ENCODE measurements at regions not wholly inside any gene's neighbourhood (a gene's known extent, or its start where the extent isn't known, plus 50 kb on each side); places are given as distances from the start of the nearest gene placed in this dataset.

DNA sequence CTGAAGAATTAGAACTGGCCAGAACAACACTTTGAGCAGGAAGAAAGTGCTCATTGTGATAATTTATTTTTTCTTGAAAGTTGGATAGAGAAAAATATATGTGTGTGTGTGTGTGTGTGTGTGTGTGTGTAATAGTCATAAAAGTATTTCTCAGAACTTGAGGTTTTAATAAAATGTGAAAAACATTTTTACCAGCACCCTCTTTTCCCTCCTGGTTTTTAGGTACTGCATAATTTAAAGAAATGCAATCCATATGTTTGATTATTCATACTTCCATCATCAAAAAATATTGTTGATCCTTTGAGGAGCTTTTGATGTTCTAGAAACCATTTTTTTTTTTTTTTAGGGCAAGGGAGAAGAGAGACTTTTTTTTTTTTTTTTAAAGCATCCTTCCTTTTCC, 66.8 kb upstream of the JUN start:
- ChIA-PET CTCF (ENCODE audit: partially characterized antibody) (interaction anchor here (0.6 to 1.5 kb wide), 4 partner anchors 9 to 37 kb away, joined by 3 to 6 read pairs (median 3); no protein-coding TSS in a partner anchor), POLR2A (ENCODE audit: partially characterized antibody) (no interaction called here)
- H3K4ac ChIP-seq (replicated peaks; ENCODE audit: insufficient read length, low read depth, low read length), result no peak overlapping the region
- no peak for TF ChIP-seq SRF (IDR thresholded peaks at IDR 0.05; ENCODE audit: low read depth, low read length)
- TF ChIP-seq CTBP2 (IDR thresholded peaks at IDR 0.05; ENCODE audit: borderline replicate concordance, insufficient read depth, insufficient read length, low read length), result no peak
- TF ChIP-seq, protein P1, sequence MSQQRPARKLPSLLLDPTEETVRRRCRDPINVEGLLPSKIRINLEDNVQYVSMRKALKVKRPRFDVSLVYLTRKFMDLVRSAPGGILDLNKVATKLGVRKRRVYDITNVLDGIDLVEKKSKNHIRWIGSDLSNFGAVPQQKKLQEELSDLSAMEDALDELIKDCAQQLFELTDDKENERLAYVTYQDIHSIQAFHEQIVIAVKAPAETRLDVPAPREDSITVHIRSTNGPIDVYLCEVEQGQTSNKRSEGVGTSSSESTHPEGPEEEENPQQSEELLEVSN (IDR thresholded peaks at IDR 0.05), result no peak
- TF ChIP-seq TCF12 (IDR thresholded peaks at IDR 0.05; ENCODE audit: low read depth, low read length), result no peak
- no peak for TF ChIP-seq HDAC6 (IDR thresholded peaks at IDR 0.05; ENCODE audit: low read depth, low read length)
- no peak for TF ChIP-seq RFX5 (IDR thresholded peaks at IDR 0.05; ENCODE audit: borderline replicate concordance, low read depth, low read length)
- TF ChIP-seq, protein P2, sequence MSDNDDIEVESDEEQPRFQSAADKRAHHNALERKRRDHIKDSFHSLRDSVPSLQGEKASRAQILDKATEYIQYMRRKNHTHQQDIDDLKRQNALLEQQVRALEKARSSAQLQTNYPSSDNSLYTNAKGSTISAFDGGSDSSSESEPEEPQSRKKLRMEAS (IDR thresholded peaks at IDR 0.05), result no peak
- TF ChIP-seq, protein P3, sequence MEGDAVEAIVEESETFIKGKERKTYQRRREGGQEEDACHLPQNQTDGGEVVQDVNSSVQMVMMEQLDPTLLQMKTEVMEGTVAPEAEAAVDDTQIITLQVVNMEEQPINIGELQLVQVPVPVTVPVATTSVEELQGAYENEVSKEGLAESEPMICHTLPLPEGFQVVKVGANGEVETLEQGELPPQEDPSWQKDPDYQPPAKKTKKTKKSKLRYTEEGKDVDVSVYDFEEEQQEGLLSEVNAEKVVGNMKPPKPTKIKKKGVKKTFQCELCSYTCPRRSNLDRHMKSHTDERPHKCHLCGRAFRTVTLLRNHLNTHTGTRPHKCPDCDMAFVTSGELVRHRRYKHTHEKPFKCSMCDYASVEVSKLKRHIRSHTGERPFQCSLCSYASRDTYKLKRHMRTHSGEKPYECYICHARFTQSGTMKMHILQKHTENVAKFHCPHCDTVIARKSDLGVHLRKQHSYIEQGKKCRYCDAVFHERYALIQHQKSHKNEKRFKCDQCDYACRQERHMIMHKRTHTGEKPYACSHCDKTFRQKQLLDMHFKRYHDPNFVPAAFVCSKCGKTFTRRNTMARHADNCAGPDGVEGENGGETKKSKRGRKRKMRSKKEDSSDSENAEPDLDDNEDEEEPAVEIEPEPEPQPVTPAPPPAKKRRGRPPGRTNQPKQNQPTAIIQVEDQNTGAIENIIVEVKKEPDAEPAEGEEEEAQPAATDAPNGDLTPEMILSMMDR (IDR thresholded peaks at IDR 0.05; ENCODE audit: control extremely low read depth in 1 of 3, insufficient read depth in 1 of 3, low read depth in 1 of 3, low read length in 3 of 3), result no peak
- no peak for TF ChIP-seq ASH2L (IDR thresholded peaks at IDR 0.05; ENCODE audit: low read length)
- TF ChIP-seq POLR2A (IDR thresholded peaks at IDR 0.05; ENCODE audit: control extremely low read depth in 1 of 2, low read depth in 2 of 2, low read length in 2 of 2), result no peak
- no peak for TF ChIP-seq RAD21 (IDR thresholded peaks at IDR 0.05 in 1 of 2, conservative IDR thresholded peaks at IDR 0.05 in 1 of 2; ENCODE audit: low read depth in 2 of 2, low read length in 2 of 2)
- TF ChIP-seq RNF2 (IDR thresholded peaks at IDR 0.05; ENCODE audit: borderline replicate concordance, low read depth, low read length, missing control alignments, poor library complexity, severe bottlenecking), result no peak

More for the DNA sequence above, 66.8 kb upstream of the JUN start:
- Histone ChIP-seq H3K23me2 (ENCODE audit: low read depth, low read length) (no peaks in the 10 kb centered on the region), H2AK5ac (ENCODE audit: low read depth, low read length) (no peak overlapping the region), H3K79me1 (ENCODE audit: low read depth, low read length) (no peaks in the 10 kb centered on the region), H4K91ac (replicated peaks; ENCODE audit: insufficient read length, low read length) (no peak overlapping the region), H4K20me1 (replicated peaks in 1 of 2; ENCODE audit: control insufficient read depth in 1 of 2, insufficient read depth in 2 of 2, low read length in 2 of 2) (no peaks in the 10 kb centered on the region), H4K8ac (ENCODE audit: extremely low read depth, insufficient read depth, low read length) (no peak overlapping the region), H2BK20ac (ENCODE audit: low read length) (no peak overlapping the region), H3K9ac (replicated peaks in 1 of 4; ENCODE audit: extremely low read depth in 1 of 4, low read depth in 3 of 4, low read length in 3 of 4) (no peak overlapping the region), H3K14ac (ENCODE audit: insufficient read length) (no peak overlapping the region), H3K4me2 (ENCODE audit: insufficient read depth in 1 of 2, low read depth in 2 of 2, low read length in 2 of 2) (no peak overlapping the region), H3K9me3 (ENCODE audit: insufficient read depth in 2 of 2, low read depth in 1 of 2, low read length in 1 of 2) (no peaks in the 10 kb centered on the region), H2BK120ac (replicated peaks; ENCODE audit: low read depth, low read length) (no peak overlapping the region), H3K27ac (ENCODE audit: low read depth, low read length) (no peak overlapping the region), H3K27me3 (replicated peaks in 1 of 4; ENCODE audit: control insufficient read depth in 3 of 4, extremely low read depth in 1 of 4, insufficient read depth in 3 of 4, low read length in 3 of 4) (no peaks in the 10 kb centered on the region), H3K36me3 (ENCODE audit: control insufficient read depth in 2 of 4, insufficient read depth in 4 of 4, low read length in 3 of 4) (no peaks in the 10 kb centered on the region), H2BK5ac (ENCODE audit: low read depth, low read length) (no peak overlapping the region), H3K4me3 (ENCODE audit: extremely low read depth in 1 of 4, insufficient read depth in 2 of 4, low read depth in 3 of 4, low read length in 4 of 4) (no peak overlapping the region), H2BK15ac (ENCODE audit: low read length) (no peak overlapping the region), H2AFZ (ENCODE audit: low read length) (no peak overlapping the region), H2BK12ac (ENCODE audit: low read depth, low read length) (no peak overlapping the region), H3K56ac (replicated peaks; ENCODE audit: insufficient read length, low read depth, low read length) (no peak overlapping the region), H3K23ac (ENCODE audit: insufficient read length) (no peak overlapping the region), H3K79me2 (ENCODE audit: control insufficient read depth in 1 of 2, insufficient read depth in 2 of 2, low read length in 2 of 2) (no peaks in the 10 kb centered on the region), H3K18ac (ENCODE audit: extremely low read depth, low read length) (no peak overlapping the region), H4K5ac (ENCODE audit: insufficient read length, low read depth, low read length) (no peak overlapping the region), H3K4me1 (replicated peaks in 1 of 4; ENCODE audit: control insufficient read depth in 3 of 4, insufficient read depth in 4 of 4, low read length in 3 of 4) (peaks cover 0 to 9% (median 3%) of the 10 kb centered on the region in 4 experiments; a peak in 3 of 7 replicates)
- no peak for FAIRE-seq
- no peak for DNase-seq (ENCODE audit: low read depth in 1 of 2, low spot score in 2 of 2)

Data from H1 (cell line).